ENCODE measurements at regions not wholly inside any gene's neighbourhood (a gene's known extent, or its start where the extent isn't known, plus 50 kb on each side); places are given as distances from the start of the nearest gene placed in this dataset.

GRCh38 chr9:108153416-108153815 is 663.8 kb upstream of the KLF4 start:
- TF ChIP-seq POLR2A (IDR thresholded peaks at IDR 0.05; ENCODE audit: extremely low read depth, insufficient read length) (no peak), CTCF (IDR thresholded peaks at IDR 0.05; ENCODE audit: low read depth, low read length) (no peak), MAX (IDR thresholded peaks at IDR 0.05; ENCODE audit: low read depth, low read length) (no peak), MYC (IDR thresholded peaks at IDR 0.05; ENCODE audit: low read depth, low read length) (no peak)
